ENCODE measurements at regions not wholly inside any gene's neighbourhood (a gene's known extent, or its start where the extent isn't known, plus 50 kb on each side); places are given as distances from the start of the nearest gene placed in this dataset.

- no peak for TF ChIP-seq CTCF (IDR thresholded peaks at IDR 0.05; ENCODE audit: poor library complexity)
- TF ChIP-seq EZH2 (IDR thresholded peaks at IDR 0.05; ENCODE audit: borderline replicate concordance): no peak
Observed at GRCh38 chr10:8463853-8464252, 409.4 kb downstream of the GATA3 start.
